OCI-LY3 (cell line): ENCODE measurements at regions not wholly inside any gene's neighbourhood (a gene's known extent, or its start where the extent isn't known, plus 50 kb on each side); places are given as distances from the start of the nearest gene placed in this dataset.
A peak's percentile ranks its signal among the peaks of the same experiment; 100 is the strongest.

ENCODE experiments used
- H2AFZ ChIP-seq: fragments of 200-600, 300-600 bp; shearing (Covaris generic); 2 replicates; pipeline ENCODE4 v1.6.0; 2014; ENCODE audit warnings: antibody characterized with exemption, low read depth, low read length
- H3K27ac ChIP-seq: fragments of 200-600, 300-600 bp; sonication (generic); 2 replicates; pipeline ENCODE4 v1.5.1; 2014; ENCODE audit warnings: mild to moderate bottlenecking, low read length, moderate library complexity, mixed read lengths
- H3K27me3 ChIP-seq: fragments of 200-600, 300-600 bp; sonication (generic); 2 replicates; pipeline ENCODE4 v1.6.1; 2014; ENCODE audit warnings: low read depth, low read length, mixed read lengths
- H3K36me3 ChIP-seq: fragments of 200-600, 300-600 bp; sonication (generic); replicated peaks from 2 replicates; pipeline ENCODE3; 2014; ENCODE audit warnings: low read depth, low read length, mixed read lengths
- H3K4me1 ChIP-seq: fragments of 300-600, 200-600 bp; sonication (generic); 2 replicates; pipeline ENCODE4 v1.6.1; 2014; ENCODE audit warnings: low read length, mixed read lengths
- H3K4me2 ChIP-seq: fragments of 200-600, 300-600 bp; sonication (generic); 2 replicates; pipeline ENCODE4 v1.6.1; 2014; ENCODE audit warnings: low read length, mixed read lengths
- H3K4me3 ChIP-seq: fragments of 300-600, 200-600 bp; sonication (generic); 2 replicates; pipeline ENCODE4 v1.5.1; 2014; ENCODE audit warnings: antibody characterized with exemption, mild to moderate bottlenecking, low read length, moderate library complexity
- H3K79me2 ChIP-seq: fragments of 300-600, 200-600 bp; shearing (Covaris generic); 2 replicates; pipeline ENCODE4 v1.6.1; 2014; ENCODE audit warnings: mild to moderate bottlenecking, low read length, mixed read lengths
- H3K9ac ChIP-seq: fragments of 300-600, 200-600 bp; shearing (Covaris generic); 2 replicates; pipeline ENCODE4 v1.6.0; 2014; ENCODE audit warnings: mild to moderate bottlenecking, low read length, moderate library complexity
- H3K9me3 ChIP-seq: fragments of 200-600, 300-600 bp; shearing (Covaris generic); 2 replicates; pipeline ENCODE4 v1.6.1; 2014; ENCODE audit warnings: low read length, mixed read lengths; ENCODE audit not compliant: insufficient read depth
- H4K20me1 ChIP-seq: fragments of 200-600, 300-600 bp; sonication (generic); 2 replicates; pipeline ENCODE4 v1.6.1; 2016; ENCODE audit warnings: low read length, mixed read lengths; ENCODE audit not compliant: insufficient read depth
- EZH2phosphoT487 ChIP-seq: fragments of 200-600 bp; shearing (Covaris generic); IDR thresholded peaks from 2 replicates; pipeline ENCODE4 v1.6.1; 2018; ENCODE audit warnings: antibody characterized with exemption, mixed run types, low read depth
- TF ChIP-seq, protein P1 (sequence below): fragments of 200-600, 300-600 bp; sonication (generic); IDR thresholded peaks from 2 replicates; pipeline ENCODE4 v1.5.1; 2014; ENCODE audit warnings: antibody characterized with exemption, low read length, low read depth

DNA sequence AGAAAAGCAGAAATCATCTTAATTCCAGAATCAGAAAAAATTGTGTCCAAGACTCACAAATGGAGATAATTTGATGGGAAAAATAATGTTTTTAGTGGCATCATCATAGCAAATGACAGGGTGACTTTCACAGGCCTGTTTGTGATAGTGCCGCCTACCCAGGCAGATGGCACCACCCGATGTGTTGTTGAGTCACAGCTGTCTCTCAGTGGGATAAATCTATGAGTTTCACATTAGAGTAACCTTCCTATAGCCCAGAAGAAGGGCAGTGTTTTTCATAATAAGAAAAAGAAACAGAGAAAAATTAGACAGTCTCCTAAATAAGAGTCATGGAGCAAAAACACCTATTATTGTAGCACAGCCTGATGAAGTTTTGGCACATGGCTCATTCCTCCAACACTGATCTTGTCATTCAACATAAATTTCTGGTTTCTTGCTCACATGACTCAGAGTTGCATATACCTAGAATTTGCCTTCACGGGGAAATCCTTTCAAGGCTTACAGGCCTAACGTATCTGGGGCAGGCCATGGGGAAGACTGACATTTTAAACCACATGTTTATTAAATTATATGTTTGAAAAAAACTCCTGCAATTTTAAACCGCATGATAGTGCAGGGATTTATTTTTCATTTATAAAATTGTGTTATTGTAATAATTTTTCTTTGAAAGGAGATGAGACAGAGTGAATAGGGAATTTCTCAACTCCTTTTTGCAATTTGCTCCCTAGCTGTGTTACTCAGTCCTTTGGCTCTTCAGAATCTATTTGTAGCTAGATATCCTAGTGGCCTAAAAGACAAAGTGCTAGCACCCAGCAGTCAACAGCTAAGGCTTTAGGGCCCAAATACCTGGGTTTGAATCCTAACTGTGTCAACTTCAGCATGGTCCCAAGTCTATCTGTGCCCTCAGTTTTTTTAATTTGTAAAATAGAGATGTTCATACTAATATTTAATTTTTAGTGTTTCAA, 393.7 kb downstream of the NDFIP2 start:
- no peak overlapping the region for H3K4me3 ChIP-seq
- H3K9ac ChIP-seq = no peak overlapping the region
- H3K4me2 ChIP-seq = no peak overlapping the region
- H3K4me1 ChIP-seq = peaks cover 7% of the 10 kb centered on the region
- no peaks in the 10 kb centered on the region for H4K20me1 ChIP-seq
- no peak for TF ChIP-seq EZH2phosphoT487
- TF ChIP-seq, protein P1, sequence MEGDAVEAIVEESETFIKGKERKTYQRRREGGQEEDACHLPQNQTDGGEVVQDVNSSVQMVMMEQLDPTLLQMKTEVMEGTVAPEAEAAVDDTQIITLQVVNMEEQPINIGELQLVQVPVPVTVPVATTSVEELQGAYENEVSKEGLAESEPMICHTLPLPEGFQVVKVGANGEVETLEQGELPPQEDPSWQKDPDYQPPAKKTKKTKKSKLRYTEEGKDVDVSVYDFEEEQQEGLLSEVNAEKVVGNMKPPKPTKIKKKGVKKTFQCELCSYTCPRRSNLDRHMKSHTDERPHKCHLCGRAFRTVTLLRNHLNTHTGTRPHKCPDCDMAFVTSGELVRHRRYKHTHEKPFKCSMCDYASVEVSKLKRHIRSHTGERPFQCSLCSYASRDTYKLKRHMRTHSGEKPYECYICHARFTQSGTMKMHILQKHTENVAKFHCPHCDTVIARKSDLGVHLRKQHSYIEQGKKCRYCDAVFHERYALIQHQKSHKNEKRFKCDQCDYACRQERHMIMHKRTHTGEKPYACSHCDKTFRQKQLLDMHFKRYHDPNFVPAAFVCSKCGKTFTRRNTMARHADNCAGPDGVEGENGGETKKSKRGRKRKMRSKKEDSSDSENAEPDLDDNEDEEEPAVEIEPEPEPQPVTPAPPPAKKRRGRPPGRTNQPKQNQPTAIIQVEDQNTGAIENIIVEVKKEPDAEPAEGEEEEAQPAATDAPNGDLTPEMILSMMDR = no peak
- H3K27ac ChIP-seq = no peak overlapping the region
- no peaks in the 10 kb centered on the region for H3K79me2 ChIP-seq
- H3K36me3 ChIP-seq = no peaks in the 10 kb centered on the region
- no peaks in the 10 kb centered on the region for H3K27me3 ChIP-seq
- peak overlapping the region; percentile 51 for H2AFZ ChIP-seq
- no peaks in the 10 kb centered on the region for H3K9me3 ChIP-seq

DNA sequence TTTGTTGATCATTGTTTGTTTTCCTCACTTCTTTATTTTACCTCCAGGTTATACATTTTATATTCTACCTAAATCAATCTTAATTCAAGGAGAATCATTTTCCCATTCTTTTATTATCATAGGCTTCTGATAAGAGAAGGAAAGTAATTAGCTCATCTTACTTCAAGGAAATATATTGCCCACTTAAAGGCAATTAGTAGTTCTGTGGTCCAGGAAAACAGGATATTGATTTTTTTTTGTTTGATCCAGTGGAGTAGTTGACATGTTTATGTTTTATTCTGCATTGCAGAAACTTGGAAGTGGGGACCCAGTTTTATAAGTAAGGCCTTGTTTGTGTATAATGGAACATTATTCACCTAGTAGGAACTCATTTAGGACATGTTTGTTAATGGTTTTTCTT, 390.6 kb downstream of the NDFIP2 start:
- H2AFZ ChIP-seq = no peak overlapping the region

DNA sequence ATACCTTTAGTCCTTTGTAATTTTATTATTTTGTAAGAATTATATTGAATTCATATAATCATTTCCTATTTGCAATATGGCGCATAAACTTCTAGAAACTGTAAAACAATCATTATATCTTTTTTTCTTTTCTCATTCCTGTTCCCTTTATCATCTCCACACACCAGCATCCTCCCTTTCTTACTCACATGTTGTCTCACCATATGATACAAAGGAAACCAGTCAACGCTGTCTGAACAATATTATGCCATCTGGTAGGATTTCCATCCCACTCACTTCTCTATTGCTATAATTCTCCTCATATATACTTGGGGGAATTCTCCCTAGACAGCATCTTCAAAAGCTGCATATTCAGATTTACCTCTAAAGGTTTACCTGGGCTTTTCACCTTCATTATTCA, 389.8 kb downstream of the NDFIP2 start:
- no peaks in the 10 kb centered on the region for H3K36me3 ChIP-seq
- H2AFZ ChIP-seq = no peak overlapping the region
- no peaks in the 10 kb centered on the region for H3K9me3 ChIP-seq
- no peaks in the 10 kb centered on the region for H3K27me3 ChIP-seq
- H3K4me1 ChIP-seq = peaks cover 7% of the 10 kb centered on the region
- no peaks in the 10 kb centered on the region for H4K20me1 ChIP-seq
- H3K9ac ChIP-seq = no peak overlapping the region
- H3K4me3 ChIP-seq = no peak overlapping the region
- TF ChIP-seq, protein P1 = no peak
- TF ChIP-seq EZH2phosphoT487 = no peak
- H3K4me2 ChIP-seq = no peak overlapping the region
- no peaks in the 10 kb centered on the region for H3K79me2 ChIP-seq
- H3K27ac ChIP-seq = no peak overlapping the region

More for the DNA sequence above, 390.6 kb downstream of the NDFIP2 start:
- Histone ChIP-seq H3K79me2 (no peaks in the 10 kb centered on the region), H3K9me3 (no peaks in the 10 kb centered on the region), H3K9ac (no peak overlapping the region), H3K27ac (no peak overlapping the region), H4K20me1 (no peaks in the 10 kb centered on the region), H3K4me3 (no peak overlapping the region), H3K4me2 (no peak overlapping the region), H3K36me3 (no peaks in the 10 kb centered on the region), H3K27me3 (no peaks in the 10 kb centered on the region), H3K4me1 (peaks cover 7% of the 10 kb centered on the region)
- no peak for TF ChIP-seq EZH2phosphoT487
- TF ChIP-seq, protein P1 = no peak

DNA sequence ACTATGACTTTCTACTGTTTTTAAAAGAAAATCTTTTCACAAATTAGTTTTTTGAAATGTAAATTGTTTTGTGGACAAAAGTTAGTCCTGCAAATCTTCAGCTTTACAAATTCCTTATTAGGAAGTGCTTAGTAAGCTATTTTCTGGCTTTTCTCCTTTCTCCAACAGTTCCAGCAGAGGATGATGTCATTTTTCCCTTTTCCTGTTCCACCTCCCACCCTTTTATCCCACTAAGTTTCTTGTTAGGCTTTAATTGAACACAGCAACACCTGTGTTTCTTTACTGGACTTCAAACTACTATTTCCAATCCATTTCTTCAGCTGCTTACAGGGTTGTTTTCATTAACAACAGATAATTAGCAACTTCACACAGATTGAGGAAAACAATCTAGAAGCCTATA, 389.2 kb downstream of the NDFIP2 start:
- no peaks in the 10 kb centered on the region for H3K27me3 ChIP-seq
- no peak overlapping the region for H3K4me3 ChIP-seq
- no peak overlapping the region for H3K27ac ChIP-seq
- no peak overlapping the region for H3K4me2 ChIP-seq
- H3K4me1 ChIP-seq = peaks cover 7% of the 10 kb centered on the region
- H3K9me3 ChIP-seq = no peaks in the 10 kb centered on the region
- no peak overlapping the region for H3K9ac ChIP-seq
- H2AFZ ChIP-seq = no peak overlapping the region
- H3K36me3 ChIP-seq = no peaks in the 10 kb centered on the region
- H3K79me2 ChIP-seq = no peaks in the 10 kb centered on the region
- no peak for TF ChIP-seq EZH2phosphoT487
- TF ChIP-seq, protein P1 = no peak
- no peaks in the 10 kb centered on the region for H4K20me1 ChIP-seq
